Heart left ventricle (tissue), 13 donors: ENCODE measurements at regions not wholly inside any gene's neighbourhood (a gene's known extent, or its start where the extent isn't known, plus 50 kb on each side); places are given as distances from the start of the nearest gene placed in this dataset.

Source experiments
- POLR2A ChIP-seq, 2 donors: fragments of 450-650 bp; IDR thresholded peaks; one replicate each; pipeline ENCODE4 v1.6.1; 2017; ENCODE audit warnings: antibody characterized with exemption in 2 of 2, mild to moderate bottlenecking in 2 of 2, moderate library complexity in 2 of 2
- TF ChIP-seq, protein P1 (sequence below), 12 donors: fragments of 200-600 bp; sonication (generic) in 4 of 12; IDR thresholded peaks; one replicate each; pipeline versions ENCODE4 v1.5.0 to v1.8.0; 2018 to 2022; ENCODE audit warnings: antibody characterized with exemption in 12 of 12, mild to moderate bottlenecking in 5 of 12
- donor health status: ischemic (EF 13 %, LVEDD 7.1; RV severe dilation, severe dysfunction).
- donor health status: DM: no; HTN: yes; CAD: no.
- donor health status: DM: no; HTN: no; CAD: no.
- donor health status: ischemic (EF 25% LVEDD 6.9; RV normal size, moderate dysfunction).
- donor health status: ischemic (EF 25% LVEDD 5.7; RV mildly dilated, moderate dysfunction).
- donor health status: ischemic (EF 35%, LVEDD 5.7; RV mildly dilated, moderate dysfunction).
- donor health status: nonischemic (EF 11% LVEDD 7.7; RV severe dilation, severe dysfunction).
- donor health status: DM: yes; HTN: yes; CAD: no.
- donor health status: PGD.
- donor health status: ischemic (EF 29% LVEDD 5.4; RV normal size, mild dysfunction).
- donor health status: nonischemic (EF 23%, LVEDD 6.1; RV moderate dilation, normal function).

- TF ChIP-seq, protein P1, sequence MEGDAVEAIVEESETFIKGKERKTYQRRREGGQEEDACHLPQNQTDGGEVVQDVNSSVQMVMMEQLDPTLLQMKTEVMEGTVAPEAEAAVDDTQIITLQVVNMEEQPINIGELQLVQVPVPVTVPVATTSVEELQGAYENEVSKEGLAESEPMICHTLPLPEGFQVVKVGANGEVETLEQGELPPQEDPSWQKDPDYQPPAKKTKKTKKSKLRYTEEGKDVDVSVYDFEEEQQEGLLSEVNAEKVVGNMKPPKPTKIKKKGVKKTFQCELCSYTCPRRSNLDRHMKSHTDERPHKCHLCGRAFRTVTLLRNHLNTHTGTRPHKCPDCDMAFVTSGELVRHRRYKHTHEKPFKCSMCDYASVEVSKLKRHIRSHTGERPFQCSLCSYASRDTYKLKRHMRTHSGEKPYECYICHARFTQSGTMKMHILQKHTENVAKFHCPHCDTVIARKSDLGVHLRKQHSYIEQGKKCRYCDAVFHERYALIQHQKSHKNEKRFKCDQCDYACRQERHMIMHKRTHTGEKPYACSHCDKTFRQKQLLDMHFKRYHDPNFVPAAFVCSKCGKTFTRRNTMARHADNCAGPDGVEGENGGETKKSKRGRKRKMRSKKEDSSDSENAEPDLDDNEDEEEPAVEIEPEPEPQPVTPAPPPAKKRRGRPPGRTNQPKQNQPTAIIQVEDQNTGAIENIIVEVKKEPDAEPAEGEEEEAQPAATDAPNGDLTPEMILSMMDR (IDR thresholded peaks at IDR 0.05): no peak
- no peak for TF ChIP-seq POLR2A (IDR thresholded peaks at IDR 0.05)
These were observed 179.7 kb downstream of the PTPN20 start for GRCh38 chr10:47090903-47091302.
